Activated naive CD4-positive, alpha-beta T cell treated with anti-CD3 and anti-CD28 coated beads, Interleukin-2, amount 10 ng/mL, durations not matched to agents 7 days and 5 days (primary cell): ENCODE measurements at regions not wholly inside any gene's neighbourhood (a gene's known extent, or its start where the extent isn't known, plus 50 kb on each side); places are given as distances from the start of the nearest gene placed in this dataset.

Experiments used
- CTCF ChIA-PET: fragments of 350-600 bp; sonication (Branson Sonifier 250); formaldehyde crosslinking; loops from one replicate; lab custom pipeline; 2021; ENCODE audit warnings: antibody characterized with exemption; lab: Charles Lee
- DNase-seq: peaks from one replicate; pipeline ENCODE4 v3.0.0-alpha.2; 2020
- H3K27ac Mint-ChIP-seq: one replicate; pipeline ENCODE4 v1.8.0; 2021; ENCODE audit warnings: mild to moderate bottlenecking, moderate library complexity, mixed read lengths
- H3K27me3 Mint-ChIP-seq: one replicate; pipeline ENCODE4 v1.8.0; 2021; ENCODE audit warnings: mild to moderate bottlenecking, mixed read lengths
- H3K36me3 Mint-ChIP-seq: one replicate; pipeline ENCODE4 v1.8.0; 2021; ENCODE audit warnings: mixed read lengths
- H3K4me1 Mint-ChIP-seq: one replicate; pipeline ENCODE4 v1.8.0; 2021; ENCODE audit warnings: mixed read lengths
- H3K4me3 Mint-ChIP-seq: one replicate; pipeline ENCODE4 v1.8.0; 2021; ENCODE audit warnings: mild to moderate bottlenecking, moderate library complexity, mixed read lengths
- H3K9me3 Mint-ChIP-seq: one replicate; pipeline ENCODE4 v1.8.0; 2021; ENCODE audit warnings: mixed read lengths

GRCh38 chr2:140178234-140178633, 1398.0 kb upstream of the NXPH2 start:
- no peak for DNase-seq
- CTCF ChIA-PET = no interaction called here
- H3K27me3 Mint-ChIP-seq = no peaks in the 10 kb centered on the region

GRCh38 chr2:140177086-140177485, 1396.9 kb upstream of the NXPH2 start:
- H3K27ac Mint-ChIP-seq = no peak overlapping the region
- H3K9me3 Mint-ChIP-seq = peaks cover 12% of the 10 kb centered on the region
- DNase-seq = no peak
- H3K4me3 Mint-ChIP-seq = no peak overlapping the region
- H3K36me3 Mint-ChIP-seq = no peaks in the 10 kb centered on the region
- H3K27me3 Mint-ChIP-seq = no peaks in the 10 kb centered on the region
- CTCF ChIA-PET = no interaction called here
- no peaks in the 10 kb centered on the region for H3K4me1 Mint-ChIP-seq

More at GRCh38 chr2:140178234-140178633, 1398.0 kb upstream of the NXPH2 start:
- Mint-ChIP-seq H3K4me1 (no peaks in the 10 kb centered on the region), H3K36me3 (no peaks in the 10 kb centered on the region), H3K4me3 (no peak overlapping the region), H3K27ac (no peak overlapping the region), H3K9me3 (peaks cover 12% of the 10 kb centered on the region)

- Mint-ChIP-seq H3K36me3 (no peaks in the 10 kb centered on the region), H3K4me1 (no peaks in the 10 kb centered on the region), H3K9me3 (peaks cover 8% of the 10 kb centered on the region), H3K4me3 (no peak overlapping the region), H3K27me3 (no peaks in the 10 kb centered on the region), H3K27ac (no peak overlapping the region)
- DNase-seq = no peak
- CTCF ChIA-PET = no interaction called here
Measured at GRCh38 chr2:140173790-140174189, 1393.6 kb upstream of the NXPH2 start.

GRCh38 chr2:140164449-140164848, 1384.3 kb upstream of the NXPH2 start:
- H3K4me1 Mint-ChIP-seq = no peaks in the 10 kb centered on the region
- CTCF ChIA-PET = no interaction called here
- H3K4me3 Mint-ChIP-seq = no peak overlapping the region
- H3K36me3 Mint-ChIP-seq = no peaks in the 10 kb centered on the region
- no peak overlapping the region for H3K27ac Mint-ChIP-seq
- no peak for DNase-seq
- no peaks in the 10 kb centered on the region for H3K27me3 Mint-ChIP-seq
- peaks cover 13% of the 10 kb centered on the region for H3K9me3 Mint-ChIP-seq

- Mint-ChIP-seq H3K4me3 (no peak overlapping the region), H3K27me3 (no peaks in the 10 kb centered on the region), H3K36me3 (no peaks in the 10 kb centered on the region), H3K4me1 (no peaks in the 10 kb centered on the region), H3K27ac (no peak overlapping the region), H3K9me3 (peaks cover 13% of the 10 kb centered on the region)
- CTCF ChIA-PET = interaction anchor here (0.5 kb wide), 1 partner anchor 345 kb away, joined by 3 read pairs; no protein-coding TSS in a partner anchor
- DNase-seq = no peak
Measured at GRCh38 chr2:140158259-140158658, 1378.1 kb upstream of the NXPH2 start.

- Mint-ChIP-seq H3K27ac (no peak overlapping the region), H3K4me1 (no peaks in the 10 kb centered on the region), H3K27me3 (no peaks in the 10 kb centered on the region), H3K9me3 (peaks cover 13% of the 10 kb centered on the region), H3K4me3 (no peak overlapping the region), H3K36me3 (no peaks in the 10 kb centered on the region)
- no peak for DNase-seq
- CTCF ChIA-PET = interaction anchor here (0.5 kb wide), 1 partner anchor 345 kb away, joined by 3 read pairs; no protein-coding TSS in a partner anchor
Measured at GRCh38 chr2:140157816-140158215, 1377.6 kb upstream of the NXPH2 start.

- Mint-ChIP-seq H3K36me3 (no peaks in the 10 kb centered on the region), H3K27ac (no peak overlapping the region), H3K4me1 (no peaks in the 10 kb centered on the region), H3K27me3 (no peaks in the 10 kb centered on the region), H3K4me3 (no peak overlapping the region), H3K9me3 (peaks cover 7% of the 10 kb centered on the region)
- CTCF ChIA-PET = no interaction called here
- no peak for DNase-seq
Measured at GRCh38 chr2:140154706-140155105, 1374.5 kb upstream of the NXPH2 start.

- H3K4me1 Mint-ChIP-seq = no peaks in the 10 kb centered on the region
- no peaks in the 10 kb centered on the region for H3K27me3 Mint-ChIP-seq
- H3K36me3 Mint-ChIP-seq = no peaks in the 10 kb centered on the region
- H3K9me3 Mint-ChIP-seq = peaks cover 7% of the 10 kb centered on the region
- CTCF ChIA-PET = no interaction called here
- H3K27ac Mint-ChIP-seq = no peak overlapping the region
- no peak overlapping the region for H3K4me3 Mint-ChIP-seq
- DNase-seq = no peak
Measured at GRCh38 chr2:140154271-140154670, 1374.1 kb upstream of the NXPH2 start.

GRCh38 chr2:140144611-140145010, 1364.4 kb upstream of the NXPH2 start:
- CTCF ChIA-PET = no interaction called here

GRCh38 chr2:140138736-140139135, 1358.5 kb upstream of the NXPH2 start:
- CTCF ChIA-PET = no interaction called here
- H3K27ac Mint-ChIP-seq = no peak overlapping the region
- H3K27me3 Mint-ChIP-seq = no peaks in the 10 kb centered on the region
- no peaks in the 10 kb centered on the region for H3K4me1 Mint-ChIP-seq
- H3K4me3 Mint-ChIP-seq = no peak overlapping the region
- H3K36me3 Mint-ChIP-seq = no peaks in the 10 kb centered on the region
- DNase-seq = no peak
- H3K9me3 Mint-ChIP-seq = peaks cover 3% of the 10 kb centered on the region

More at GRCh38 chr2:140144611-140145010, 1364.4 kb upstream of the NXPH2 start:
- Mint-ChIP-seq H3K4me3 (no peak overlapping the region), H3K36me3 (no peaks in the 10 kb centered on the region), H3K27ac (no peak overlapping the region), H3K9me3 (peaks cover 9% of the 10 kb centered on the region), H3K4me1 (no peaks in the 10 kb centered on the region), H3K27me3 (no peaks in the 10 kb centered on the region)
- DNase-seq = no peak

GRCh38 chr2:140136861-140137260, 1356.7 kb upstream of the NXPH2 start:
- Mint-ChIP-seq H3K36me3 (no peaks in the 10 kb centered on the region), H3K27ac (no peak overlapping the region), H3K9me3 (peaks cover 3% of the 10 kb centered on the region), H3K4me1 (no peaks in the 10 kb centered on the region), H3K4me3 (no peak overlapping the region), H3K27me3 (no peaks in the 10 kb centered on the region)
- CTCF ChIA-PET = no interaction called here
- DNase-seq = no peak

- no peaks in the 10 kb centered on the region for H3K27me3 Mint-ChIP-seq
- no peak overlapping the region for H3K4me3 Mint-ChIP-seq
- H3K9me3 Mint-ChIP-seq = peaks cover 3% of the 10 kb centered on the region
- DNase-seq = no peak
- H3K27ac Mint-ChIP-seq = no peak overlapping the region
- no peaks in the 10 kb centered on the region for H3K4me1 Mint-ChIP-seq
- CTCF ChIA-PET = no interaction called here
- H3K36me3 Mint-ChIP-seq = no peaks in the 10 kb centered on the region
Measured at GRCh38 chr2:140136366-140136765, 1356.2 kb upstream of the NXPH2 start.

- H3K9me3 Mint-ChIP-seq = peaks cover 1% of the 10 kb centered on the region
- no peak overlapping the region for H3K27ac Mint-ChIP-seq
- no peaks in the 10 kb centered on the region for H3K27me3 Mint-ChIP-seq
- no peaks in the 10 kb centered on the region for H3K36me3 Mint-ChIP-seq
- no peak overlapping the region for H3K4me3 Mint-ChIP-seq
- H3K4me1 Mint-ChIP-seq = no peaks in the 10 kb centered on the region
- DNase-seq = no peak
- CTCF ChIA-PET = no interaction called here
Measured at GRCh38 chr2:140128909-140129308, 1348.7 kb upstream of the NXPH2 start.

GRCh38 chr2:140122001-140122400, 1341.8 kb upstream of the NXPH2 start:
- no peak for DNase-seq

GRCh38 chr2:140117386-140117785, 1337.2 kb upstream of the NXPH2 start:
- peaks cover 5% of the 10 kb centered on the region for H3K9me3 Mint-ChIP-seq
- CTCF ChIA-PET = no interaction called here
- no peaks in the 10 kb centered on the region for H3K4me1 Mint-ChIP-seq
- H3K4me3 Mint-ChIP-seq = no peak overlapping the region
- no peak overlapping the region for H3K27ac Mint-ChIP-seq
- H3K36me3 Mint-ChIP-seq = no peaks in the 10 kb centered on the region
- no peaks in the 10 kb centered on the region for H3K27me3 Mint-ChIP-seq
- DNase-seq = no peak

More at GRCh38 chr2:140122001-140122400, 1341.8 kb upstream of the NXPH2 start:
- H3K4me3 Mint-ChIP-seq = no peak overlapping the region
- H3K27me3 Mint-ChIP-seq = no peaks in the 10 kb centered on the region
- peaks cover 13% of the 10 kb centered on the region for H3K9me3 Mint-ChIP-seq
- CTCF ChIA-PET = no interaction called here
- no peaks in the 10 kb centered on the region for H3K4me1 Mint-ChIP-seq
- H3K36me3 Mint-ChIP-seq = no peaks in the 10 kb centered on the region
- no peak overlapping the region for H3K27ac Mint-ChIP-seq
